Stimulated activated CD4-positive, alpha-beta T cell treated with anti-CD3 and anti-CD28 coated beads, Interleukin-4, amount 100 ng/mL, for 1 hour (primary cell): ENCODE measurements at regions not wholly inside any gene's neighbourhood (a gene's known extent, or its start where the extent isn't known, plus 50 kb on each side); places are given as distances from the start of the nearest gene placed in this dataset.
A peak's percentile ranks its signal among the peaks of the same experiment; 100 is the strongest.

Experiments
- DNase-seq: peaks from one replicate; pipeline ENCODE4 v3.0.0-alpha.2; 2020

- DNase-seq: no peak
Measured at GRCh38 chr7:28231176-28231575, 50.6 kb upstream of the JAZF1 start.

- no peak for DNase-seq
Measured at GRCh38 chr7:28236560-28236959, 56.0 kb upstream of the JAZF1 start.

- no peak for DNase-seq
Measured at GRCh38 chr7:28237363-28237762, 56.8 kb upstream of the JAZF1 start.

GRCh38 chr7:28239823-28240204 lies 59.2 kb upstream of the JAZF1 start:
- no peak for DNase-seq

- no peak for DNase-seq
Measured at GRCh38 chr7:28240481-28240880, 59.9 kb upstream of the JAZF1 start.

- DNase-seq: no peak
Measured at GRCh38 chr7:28243861-28244260, 63.3 kb upstream of the JAZF1 start.

- DNase-seq: no peak
Measured at GRCh38 chr7:28245123-28245878, 64.7 kb upstream of the JAZF1 start.

- no peak for DNase-seq
Measured at GRCh38 chr7:28246921-28247461, 66.4 kb upstream of the JAZF1 start.

- no peak for DNase-seq
Measured at GRCh38 chr7:28258240-28258639, 77.6 kb upstream of the JAZF1 start.

- no peak for DNase-seq
Measured at GRCh38 chr7:28260969-28261368, 80.4 kb upstream of the JAZF1 start.

- DNase-seq: no peak
Measured at GRCh38 chr7:28263622-28264271, 83.2 kb upstream of the JAZF1 start.

- no peak for DNase-seq
Measured at GRCh38 chr7:28266402-28266801, 85.8 kb upstream of the JAZF1 start.

GRCh38 chr7:28267012-28267411 lies 86.4 kb upstream of the JAZF1 start:
- DNase-seq: no peak

- DNase-seq: no peak
Measured at GRCh38 chr7:28269700-28270361, 89.2 kb upstream of the JAZF1 start.

GRCh38 chr7:28270536-28270935 lies 89.9 kb upstream of the JAZF1 start:
- DNase-seq: no peak

- DNase-seq: peak; percentile 27
Measured at GRCh38 chr7:28272461-28272877, 91.9 kb upstream of the JAZF1 start.

GRCh38 chr7:28276298-28276697 lies 95.7 kb upstream of the JAZF1 start:
- no peak for DNase-seq

- DNase-seq: no peak
Measured at GRCh38 chr7:28277364-28277763, 96.8 kb upstream of the JAZF1 start.

GRCh38 chr7:28277958-28278357 lies 97.4 kb upstream of the JAZF1 start:
- no peak for DNase-seq

- DNase-seq: no peak
Measured at GRCh38 chr7:28280516-28280915, 99.9 kb upstream of the JAZF1 start.

GRCh38 chr7:28290496-28290895 lies 109.9 kb upstream of the JAZF1 start:
- DNase-seq: no peak

GRCh38 chr7:28291559-28291958 lies 111.0 kb upstream of the JAZF1 start:
- no peak for DNase-seq

GRCh38 chr7:28292834-28293526 lies 112.4 kb upstream of the JAZF1 start:
- DNase-seq: no peak

GRCh38 chr7:28293527-28293835 lies 112.9 kb upstream of the JAZF1 start:
- DNase-seq: no peak
